AG09309 (cell line): ENCODE measurements at regions not wholly inside any gene's neighbourhood (a gene's known extent, or its start where the extent isn't known, plus 50 kb on each side); places are given as distances from the start of the nearest gene placed in this dataset.

Experiments
- DNase-seq: peaks from one replicate; pipeline ENCODE4 v3.0.0-alpha.2; 2010; ENCODE audit warnings: low read depth
- H3K4me3 ChIP-seq: 2 replicates; pipeline ENCODE4 v1.5.1; 2011; ENCODE audit warnings: mild to moderate bottlenecking, low read depth, low read length, moderate library complexity; ENCODE audit not compliant: control insufficient read depth
- CTCF ChIP-seq: IDR thresholded peaks from 2 replicates; pipeline ENCODE4 v1.5.1; 2011; ENCODE audit warnings: mild to moderate bottlenecking, low read depth, low read length, inconsistent platforms; ENCODE audit not compliant: insufficient read depth, control insufficient read depth; ENCODE audit errors: missing control alignments

GRCh38 chr11:86156397-86156955 lies 87.6 kb upstream of the PICALM start:
- no peak for TF ChIP-seq CTCF
- no peak for DNase-seq
- no peak overlapping the region for H3K4me3 ChIP-seq

GRCh38 chr11:86155200-86155844 lies 86.4 kb upstream of the PICALM start:
- H3K4me3 ChIP-seq = no peak overlapping the region
- DNase-seq = no peak
- no peak for TF ChIP-seq CTCF

GRCh38 chr11:86153439-86153838 lies 84.6 kb upstream of the PICALM start:
- DNase-seq = no peak
- H3K4me3 ChIP-seq = no peak overlapping the region
- no peak for TF ChIP-seq CTCF

- no peak overlapping the region for H3K4me3 ChIP-seq
- no peak for DNase-seq
- no peak for TF ChIP-seq CTCF
Measured at GRCh38 chr11:86152901-86153300, 84.0 kb upstream of the PICALM start.

- no peak overlapping the region for H3K4me3 ChIP-seq
- no peak for DNase-seq
- TF ChIP-seq CTCF = no peak
Measured at GRCh38 chr11:86152006-86152862, 83.3 kb upstream of the PICALM start.

GRCh38 chr11:86151174-86152005 lies 82.5 kb upstream of the PICALM start:
- TF ChIP-seq CTCF = no peak
- no peak for DNase-seq
- H3K4me3 ChIP-seq = no peak overlapping the region
